ENCODE measurements at regions not wholly inside any gene's neighbourhood (a gene's known extent, or its start where the extent isn't known, plus 50 kb on each side); places are given as distances from the start of the nearest gene placed in this dataset.
"Not testable (repeated sequence)": the region's sequence is repeated elsewhere in the genome, so short reads cannot be mapped to it uniquely, and the experiment has no call there.

- TF ChIP-seq CTCF (IDR thresholded peaks at IDR 0.05; ENCODE audit: borderline replicate concordance, extremely low read depth, low read length, poor library complexity, severe bottlenecking); EZH2 (IDR thresholded peaks at IDR 0.05; ENCODE audit: borderline replicate concordance, low read depth, low read length, severe bottlenecking): not testable (repeated sequence)
These were observed 54.9 kb upstream of the PTPN1 start for GRCh38 chr20:50455245-50455644.

Measured in DND-41 (cell line).